ENCODE measurements at regions not wholly inside any gene's neighbourhood (a gene's known extent, or its start where the extent isn't known, plus 50 kb on each side); places are given as distances from the start of the nearest gene placed in this dataset.

DNA sequence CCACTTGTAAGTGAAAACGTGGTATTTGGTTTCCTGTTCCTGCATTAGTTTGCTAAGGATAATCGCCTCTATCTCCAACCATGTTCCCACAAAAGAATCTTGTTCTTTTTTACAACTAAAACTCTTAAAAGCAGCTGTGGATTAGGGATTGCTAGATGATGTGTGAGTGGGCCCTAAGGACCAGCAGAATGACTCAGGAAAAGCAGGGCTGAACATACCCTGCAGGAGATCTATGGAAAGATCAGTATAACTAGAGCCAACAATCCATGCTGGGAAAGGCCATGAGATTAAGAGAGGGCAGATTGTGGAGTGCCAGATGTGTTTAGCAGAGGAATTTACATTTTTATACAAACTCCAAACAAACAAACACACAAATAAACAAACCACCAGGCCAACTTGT lies 128.4 kb upstream of the TMEM164 start:
- TF ChIP-seq, protein P1, sequence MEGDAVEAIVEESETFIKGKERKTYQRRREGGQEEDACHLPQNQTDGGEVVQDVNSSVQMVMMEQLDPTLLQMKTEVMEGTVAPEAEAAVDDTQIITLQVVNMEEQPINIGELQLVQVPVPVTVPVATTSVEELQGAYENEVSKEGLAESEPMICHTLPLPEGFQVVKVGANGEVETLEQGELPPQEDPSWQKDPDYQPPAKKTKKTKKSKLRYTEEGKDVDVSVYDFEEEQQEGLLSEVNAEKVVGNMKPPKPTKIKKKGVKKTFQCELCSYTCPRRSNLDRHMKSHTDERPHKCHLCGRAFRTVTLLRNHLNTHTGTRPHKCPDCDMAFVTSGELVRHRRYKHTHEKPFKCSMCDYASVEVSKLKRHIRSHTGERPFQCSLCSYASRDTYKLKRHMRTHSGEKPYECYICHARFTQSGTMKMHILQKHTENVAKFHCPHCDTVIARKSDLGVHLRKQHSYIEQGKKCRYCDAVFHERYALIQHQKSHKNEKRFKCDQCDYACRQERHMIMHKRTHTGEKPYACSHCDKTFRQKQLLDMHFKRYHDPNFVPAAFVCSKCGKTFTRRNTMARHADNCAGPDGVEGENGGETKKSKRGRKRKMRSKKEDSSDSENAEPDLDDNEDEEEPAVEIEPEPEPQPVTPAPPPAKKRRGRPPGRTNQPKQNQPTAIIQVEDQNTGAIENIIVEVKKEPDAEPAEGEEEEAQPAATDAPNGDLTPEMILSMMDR (IDR thresholded peaks at IDR 0.05), result no peak
- no peak for TF ChIP-seq EZH2 (IDR thresholded peaks at IDR 0.05; ENCODE audit: borderline replicate concordance, insufficient read depth, low read depth, low read length, poor library complexity, severe bottlenecking)

All from B cell (primary cell).